MV-4-11 (cell line): ENCODE measurements at regions not wholly inside any gene's neighbourhood (a gene's known extent, or its start where the extent isn't known, plus 50 kb on each side); places are given as distances from the start of the nearest gene placed in this dataset.
A peak's percentile ranks its signal among the peaks of the same experiment; 100 is the strongest.

Experiments used
- DNase-seq: peaks from one replicate; lab custom pipeline; 2025; lab: John Stamatoyannopoulos, UW

DNA sequence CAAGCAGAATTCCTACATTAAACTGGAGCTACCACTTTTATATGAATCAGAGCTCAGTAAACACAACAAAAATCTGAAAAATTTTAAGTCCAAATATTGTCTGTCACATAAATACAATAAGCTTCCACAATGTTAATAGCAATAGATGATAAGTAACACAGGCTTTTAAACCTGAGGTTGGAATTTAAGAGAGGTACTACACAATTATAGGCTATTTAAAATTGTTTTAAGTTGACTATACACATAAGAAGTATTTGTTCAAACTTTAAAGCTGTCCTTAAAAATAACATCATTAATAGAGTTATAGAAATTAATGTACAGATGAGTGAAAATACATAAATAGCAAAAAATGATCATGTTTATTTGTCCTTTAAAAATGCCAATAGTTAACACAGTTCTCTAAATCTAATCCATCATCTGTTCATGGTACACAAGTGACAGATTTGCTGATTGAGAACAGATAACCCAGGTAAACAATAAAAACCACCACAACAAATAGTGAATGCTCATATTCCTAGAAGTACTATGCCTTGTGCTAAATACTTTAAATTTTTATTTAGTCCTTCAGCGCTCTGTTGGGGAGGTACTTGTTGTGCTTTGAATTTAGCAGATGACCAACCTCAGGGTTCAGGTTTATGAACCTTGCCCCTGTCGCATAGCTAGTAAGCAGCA lies 382.3 kb upstream of the ID4 start:
- no peak for DNase-seq

GRCh38 chr6:19463250-19463649 lies 373.9 kb upstream of the ID4 start:
- no peak for DNase-seq

DNA sequence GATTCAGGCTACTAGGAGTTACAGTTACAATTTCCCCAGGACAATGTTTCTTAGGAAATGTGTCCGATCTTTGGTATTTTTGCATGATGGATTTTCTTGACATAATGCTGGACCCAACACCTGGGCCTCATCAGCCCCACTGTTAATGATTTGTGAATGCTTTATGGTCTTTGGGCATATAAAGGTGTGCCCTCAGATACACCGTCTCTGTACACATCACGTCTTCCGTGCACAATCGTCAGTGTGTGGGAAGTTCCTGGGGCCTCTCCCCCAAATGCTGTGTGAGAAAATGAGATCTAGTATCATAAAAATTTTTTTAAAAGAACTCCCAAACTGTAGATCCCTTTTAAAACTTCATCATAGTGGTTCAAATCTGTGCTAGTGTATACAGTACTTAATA lies 373.2 kb upstream of the ID4 start:
- no peak for DNase-seq

DNA sequence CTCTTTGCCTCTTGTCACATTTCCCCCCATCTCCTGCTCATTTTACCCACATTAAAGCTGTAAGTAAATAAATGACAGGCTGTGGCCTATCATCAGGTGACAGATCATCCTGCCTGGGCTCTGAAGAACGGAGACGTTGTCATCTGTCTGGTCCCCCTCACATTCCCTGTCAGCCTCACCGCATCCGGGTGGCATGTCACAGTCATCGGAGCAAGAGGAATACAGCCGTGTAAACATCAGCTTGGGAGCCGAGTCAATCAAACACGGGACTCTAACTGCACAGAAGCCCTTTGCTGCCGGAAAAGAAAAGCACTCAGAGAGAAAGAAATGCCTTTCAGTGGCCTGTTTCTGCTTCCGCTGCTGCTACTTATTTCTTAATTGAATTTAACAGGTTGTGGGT lies 371.9 kb upstream of the ID4 start:
- no peak for DNase-seq

GRCh38 chr6:19465760-19466159 lies 371.4 kb upstream of the ID4 start:
- DNase-seq: no peak

DNA sequence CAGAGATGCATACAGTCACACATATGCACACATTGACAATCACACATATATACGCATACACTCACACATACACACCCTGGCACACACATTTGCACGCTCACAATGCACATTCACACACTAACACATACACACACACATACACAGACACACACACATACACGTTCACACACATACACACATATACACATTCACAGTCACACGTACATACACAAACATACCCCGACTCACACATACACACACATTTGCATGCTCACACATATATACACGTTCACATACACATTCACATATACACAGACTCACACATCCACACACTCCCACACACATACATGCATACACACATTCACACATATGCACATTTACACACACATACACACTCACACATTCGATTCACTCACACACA lies 366.8 kb upstream of the ID4 start:
- no peak for DNase-seq

GRCh38 chr6:19472153-19472552 lies 365.0 kb upstream of the ID4 start:
- peak; percentile 74 for DNase-seq

GRCh38 chr6:19472850-19473249 lies 364.3 kb upstream of the ID4 start:
- no peak for DNase-seq

DNA sequence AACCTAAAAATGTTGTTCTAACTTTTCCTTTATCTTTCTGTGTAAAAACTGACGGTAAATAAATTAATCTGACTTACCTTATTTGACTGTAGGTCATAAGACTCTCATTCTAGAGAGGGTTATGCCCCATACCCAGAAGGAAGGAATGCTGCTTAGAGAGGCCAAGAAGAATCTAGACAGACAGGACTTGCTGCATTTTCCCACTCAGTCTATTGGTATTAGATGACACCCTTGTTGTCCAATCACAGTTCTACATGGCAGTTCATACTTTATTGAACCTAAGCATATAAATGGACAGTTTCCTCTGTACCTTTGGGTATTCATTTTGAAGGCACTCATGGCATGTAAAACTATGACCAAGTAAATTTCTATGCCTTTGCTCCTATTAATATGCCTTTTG lies 359.6 kb upstream of the ID4 start:
- DNase-seq: no peak

GRCh38 chr6:19478273-19478672 lies 358.9 kb upstream of the ID4 start:
- DNase-seq: no peak

GRCh38 chr6:19478992-19479391 lies 358.2 kb upstream of the ID4 start:
- no peak for DNase-seq

- DNase-seq: no peak
These were observed 357.6 kb upstream of the ID4 start for GRCh38 chr6:19479551-19479950.

GRCh38 chr6:19492636-19493405 lies 344.3 kb upstream of the ID4 start:
- peak; percentile 15 for DNase-seq

- DNase-seq: no peak
These were observed 335.4 kb upstream of the ID4 start for GRCh38 chr6:19501737-19502245.

DNA sequence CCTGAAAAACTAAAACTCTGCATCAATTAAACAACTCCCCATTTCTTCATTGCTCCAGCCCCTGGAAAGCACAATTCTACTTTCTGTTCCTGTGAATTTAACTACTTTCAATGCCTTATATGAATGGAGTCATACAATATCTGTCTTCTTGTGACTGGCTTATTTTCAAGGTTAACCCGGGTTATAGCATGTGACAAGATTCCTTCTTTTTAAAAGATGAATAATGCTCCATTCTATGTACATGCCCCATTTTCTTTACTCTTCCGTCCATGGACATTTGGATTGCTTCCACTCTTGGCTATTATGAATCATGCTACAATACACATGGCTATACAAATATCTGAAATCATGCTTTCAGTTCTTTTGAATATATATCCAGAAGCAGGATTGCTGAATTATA lies 334.9 kb upstream of the ID4 start:
- DNase-seq: no peak

- no peak for DNase-seq
These were observed 321.2 kb upstream of the ID4 start for GRCh38 chr6:19515939-19516338.

DNA sequence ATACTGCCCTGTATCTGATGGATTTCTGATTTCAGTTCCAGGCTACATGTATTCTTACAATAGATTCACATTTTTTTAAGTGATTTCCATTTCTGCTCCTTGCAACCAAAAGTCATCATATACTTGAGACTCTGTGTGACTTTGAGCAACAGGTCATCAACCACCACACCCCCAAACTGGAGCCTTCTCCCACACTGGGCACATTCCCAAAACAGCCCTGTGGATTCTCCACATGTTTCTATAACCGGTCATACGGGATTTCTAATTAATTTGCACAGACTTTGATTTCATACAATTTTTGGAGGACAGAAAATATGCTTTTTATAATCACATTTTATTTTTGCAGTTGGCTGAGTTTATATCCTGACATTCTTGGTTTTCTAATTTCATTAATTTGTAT lies 317.2 kb upstream of the ID4 start:
- no peak for DNase-seq

- DNase-seq: no peak
These were observed 312.6 kb upstream of the ID4 start for GRCh38 chr6:19524366-19525186.

GRCh38 chr6:19525673-19526072 lies 311.5 kb upstream of the ID4 start:
- DNase-seq: no peak

DNA sequence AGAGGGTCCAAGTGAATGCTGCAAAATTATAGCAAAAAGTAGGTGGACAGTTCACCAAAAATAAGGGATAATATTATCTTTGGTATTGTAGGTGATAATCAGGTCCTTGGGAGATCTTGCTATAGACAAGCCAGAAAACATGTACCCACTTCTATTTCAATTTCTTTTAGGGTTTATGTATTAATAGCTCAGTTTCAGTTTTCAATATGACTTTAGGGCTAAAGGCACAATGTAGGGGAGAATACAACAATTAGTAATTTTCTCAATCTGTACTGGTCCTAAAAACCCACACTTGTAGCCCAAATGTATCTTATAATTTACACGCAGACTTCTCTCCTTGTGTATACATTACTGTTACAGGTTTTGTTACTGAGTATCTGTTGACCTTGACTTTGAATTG lies 307.0 kb upstream of the ID4 start:
- DNase-seq: no peak

DNA sequence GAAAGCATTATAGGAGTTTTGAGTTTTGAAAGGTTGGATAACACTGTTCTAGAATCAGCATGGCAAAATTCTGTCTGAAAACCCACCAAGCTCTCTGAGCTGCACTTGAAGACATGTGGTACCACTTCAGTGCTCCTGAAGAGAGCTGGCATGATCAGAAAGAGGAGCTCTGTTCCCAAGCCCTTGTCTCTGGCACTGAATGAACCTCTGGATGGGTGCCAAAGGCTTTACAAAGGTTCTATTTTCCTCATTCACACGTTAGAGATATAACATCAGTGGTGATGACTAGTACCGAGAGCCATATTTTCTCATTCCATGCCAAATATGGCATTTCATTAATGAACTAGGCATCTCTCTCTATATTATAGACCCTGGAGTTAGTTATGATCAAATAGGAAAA lies 301.8 kb upstream of the ID4 start:
- DNase-seq: no peak

DNA sequence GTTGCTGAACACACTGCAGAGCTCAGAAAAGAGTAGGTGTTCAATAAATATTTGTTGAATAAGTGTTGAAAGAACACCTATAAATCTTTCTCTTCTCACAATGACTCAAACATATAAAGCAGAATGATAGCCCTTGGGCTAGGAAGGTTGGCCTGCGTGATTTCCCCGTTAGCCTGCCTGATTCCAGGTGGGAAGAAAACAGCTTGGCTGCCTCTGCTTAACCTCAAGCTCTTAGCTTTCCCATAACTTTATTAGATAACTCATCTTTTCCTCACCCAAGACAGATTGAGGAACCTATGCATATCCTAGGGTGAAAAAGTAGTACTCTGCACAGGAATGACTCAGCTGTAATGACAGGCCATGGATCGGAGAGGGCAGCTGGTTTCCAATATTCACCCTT lies 300.3 kb upstream of the ID4 start:
- DNase-seq: no peak

DNA sequence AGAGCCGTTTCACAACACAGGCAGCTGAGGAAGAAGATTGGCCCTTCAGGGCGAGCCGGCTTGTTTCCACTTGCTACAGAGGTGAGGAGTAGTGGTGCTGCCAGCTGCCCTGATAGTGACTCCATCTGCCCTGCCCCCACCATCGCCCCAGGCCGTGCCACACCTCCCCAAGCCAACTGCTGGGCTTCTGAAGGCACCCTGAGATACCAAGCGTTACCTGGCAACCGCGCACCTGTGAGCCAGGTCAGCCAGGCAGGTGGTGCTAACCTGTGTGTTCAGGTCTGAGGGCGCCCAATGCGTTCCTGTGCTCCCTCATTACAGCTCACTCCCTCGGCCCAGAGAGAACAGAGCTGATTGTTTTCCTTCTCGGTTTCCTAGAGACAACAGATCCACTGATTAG lies 299.1 kb upstream of the ID4 start:
- DNase-seq: no peak
